K562 (cell line): ENCODE measurements at regions not wholly inside any gene's neighbourhood (a gene's known extent, or its start where the extent isn't known, plus 50 kb on each side); places are given as distances from the start of the nearest gene placed in this dataset.

Experiments used
- BRF1 ChIP-seq: IDR thresholded peaks from 3 replicates; pipeline ENCODE4 v1.6.1; 2011; ENCODE audit warnings: borderline replicate concordance, mild to moderate bottlenecking; ENCODE audit not compliant: insufficient read length; ENCODE audit errors: extremely low read depth
- E2F3 ChIP-seq: fragments of 250-450 bp; sonication (Bioruptor Pico); IDR thresholded peaks from 2 replicates; pipeline ENCODE4 v1.4.0; 2020; ENCODE audit warnings: mild to moderate bottlenecking
- FOXJ3 ChIP-seq: sonication (generic); formaldehyde crosslinking; IDR thresholded peaks from 2 replicates; pipeline ENCODE4 v1.4.0; 2020; ENCODE audit warnings: mild to moderate bottlenecking, missing genetic modification reagents
- HIVEP1 ChIP-seq: fragments of 250-450 bp; sonication (Bioruptor Pico); IDR thresholded peaks from 2 replicates; pipeline ENCODE4 v1.4.0; 2020; ENCODE audit warnings: mild to moderate bottlenecking
- KDM4B ChIP-seq, 2 experiments: fragments of 450-650 bp in 1 of 2; sonication (generic) in 1 of 2; IDR thresholded peaks; 2 replicates each; pipeline ENCODE4 v1.6.1; 2016 to 2017; ENCODE audit warnings: borderline replicate concordance in 2 of 2, antibody characterized with exemption in 1 of 2, low read depth in 1 of 2, mild to moderate bottlenecking in 1 of 2
- MIER1 ChIP-seq: fragments of 450-650 bp; IDR thresholded peaks from 2 replicates; pipeline ENCODE4 v1.6.1; 2016; ENCODE audit warnings: antibody characterized with exemption, mild to moderate bottlenecking, low read depth
- TSC22D4 ChIP-seq: fragments of 450-650 bp; IDR thresholded peaks from 2 replicates; pipeline ENCODE4 v1.6.1; 2016; ENCODE audit warnings: missing genetic modification characterization, missing biosample characterization, control low read depth
- ZNF76 ChIP-seq: fragments of 250-450 bp; sonication (Bioruptor Pico); IDR thresholded peaks from 2 replicates; pipeline ENCODE4 v1.4.0; 2020; ENCODE audit warnings: mild to moderate bottlenecking, moderate library complexity, borderline replicate concordance
- ZNF785 ChIP-seq: fragments of 250-450 bp; sonication (Bioruptor Pico); IDR thresholded peaks from 2 replicates; pipeline ENCODE4 v1.4.0; 2020; ENCODE audit warnings: mild to moderate bottlenecking
- TF ChIP-seq, protein P1 (sequence below): IDR thresholded peaks from 2 replicates; pipeline ENCODE4 v1.6.1; 2011; ENCODE audit warnings: borderline replicate concordance, low read depth, mild to moderate bottlenecking, moderate library complexity, low read length; ENCODE audit not compliant: insufficient read depth, poor library complexity, severe bottlenecking
- TF ChIP-seq, protein P2 (sequence below): fragments of 450-650 bp; formaldehyde crosslinking; IDR thresholded peaks from 2 replicates; pipeline ENCODE4 v1.4.0; 2022; ENCODE audit warnings: mild to moderate bottlenecking, moderate library complexity
- TF ChIP-seq, protein P3 (sequence below): fragments of 250-450 bp; sonication (Bioruptor Pico); IDR thresholded peaks from 2 replicates; pipeline ENCODE4 v1.6.1; 2021; ENCODE audit warnings: mild to moderate bottlenecking
- TF ChIP-seq, protein P4 (sequence below): sonication (generic); formaldehyde crosslinking; IDR thresholded peaks from 2 replicates; pipeline ENCODE4 v1.8.0; 2022; ENCODE audit warnings: missing genetic modification reagents, mild to moderate bottlenecking, moderate library complexity, borderline replicate concordance
- TF ChIP-seq, protein P5 (sequence below): fragments of 200-800 bp; sonication (Bioruptor generic); IDR thresholded peaks from 2 replicates; pipeline ENCODE4 v1.6.1; 2016; ENCODE audit warnings: missing genetic modification characterization, missing compliant biosample characterization

DNA sequence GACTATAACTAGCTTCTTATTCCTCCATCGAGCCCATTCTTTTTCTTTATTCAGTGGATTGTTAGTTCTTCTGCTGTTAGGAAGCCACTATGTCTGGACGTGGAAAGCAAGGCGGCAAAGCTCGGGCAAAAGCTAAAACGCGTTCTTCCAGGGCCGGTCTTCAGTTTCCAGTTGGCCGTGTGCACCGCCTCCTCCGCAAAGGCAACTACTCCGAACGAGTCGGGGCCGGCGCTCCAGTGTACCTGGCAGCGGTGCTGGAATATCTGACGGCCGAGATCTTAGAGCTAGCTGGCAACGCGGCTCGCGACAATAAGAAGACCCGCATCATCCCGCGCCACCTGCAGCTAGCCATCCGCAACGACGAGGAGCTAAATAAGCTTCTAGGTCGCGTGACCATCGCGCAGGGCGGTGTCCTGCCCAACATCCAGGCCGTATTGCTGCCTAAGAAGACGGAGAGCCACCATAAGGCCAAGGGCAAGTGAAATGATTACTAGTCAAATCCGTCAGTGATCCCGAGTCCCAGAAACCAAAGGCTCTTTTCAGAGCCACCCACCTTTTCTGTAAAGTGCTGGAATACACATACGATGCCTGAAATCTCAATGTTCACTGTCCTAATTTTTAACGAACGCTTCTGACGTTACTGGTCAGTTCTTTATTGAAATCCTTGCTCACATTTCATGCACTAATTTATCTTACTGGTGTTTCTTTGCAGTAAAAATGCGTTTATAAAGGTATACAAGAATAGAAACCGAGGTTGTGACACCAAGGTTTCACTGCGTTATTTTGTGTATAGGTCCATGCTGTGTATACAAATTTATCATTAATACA, 129.9 kb downstream of the HFE start (continued):
- TF ChIP-seq, protein P1, sequence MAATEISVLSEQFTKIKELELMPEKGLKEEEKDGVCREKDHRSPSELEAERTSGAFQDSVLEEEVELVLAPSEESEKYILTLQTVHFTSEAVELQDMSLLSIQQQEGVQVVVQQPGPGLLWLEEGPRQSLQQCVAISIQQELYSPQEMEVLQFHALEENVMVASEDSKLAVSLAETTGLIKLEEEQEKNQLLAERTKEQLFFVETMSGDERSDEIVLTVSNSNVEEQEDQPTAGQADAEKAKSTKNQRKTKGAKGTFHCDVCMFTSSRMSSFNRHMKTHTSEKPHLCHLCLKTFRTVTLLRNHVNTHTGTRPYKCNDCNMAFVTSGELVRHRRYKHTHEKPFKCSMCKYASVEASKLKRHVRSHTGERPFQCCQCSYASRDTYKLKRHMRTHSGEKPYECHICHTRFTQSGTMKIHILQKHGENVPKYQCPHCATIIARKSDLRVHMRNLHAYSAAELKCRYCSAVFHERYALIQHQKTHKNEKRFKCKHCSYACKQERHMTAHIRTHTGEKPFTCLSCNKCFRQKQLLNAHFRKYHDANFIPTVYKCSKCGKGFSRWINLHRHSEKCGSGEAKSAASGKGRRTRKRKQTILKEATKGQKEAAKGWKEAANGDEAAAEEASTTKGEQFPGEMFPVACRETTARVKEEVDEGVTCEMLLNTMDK: no peak
- TF ChIP-seq BRF1 (no peak), ZNF76 (CRISPR knock-in tag) (no peak; the same call in 1 of the 2 replicates), FOXJ3 (CRISPR knock-in tag) (no peak), TSC22D4 (tag) (no peak), ZNF785 (no peak), KDM4B (IDR thresholded peaks at IDR 0.05; ENCODE audit: borderline replicate concordance in 2 of 2, low read depth in 1 of 2) (peak in 1 of 2 experiments; percentile 86; a peak in 2 of 4 replicates), E2F3 (CRISPR knock-in tag) (peak; percentile 79), MIER1 (no peak), HIVEP1 (CRISPR knock-in tag) (0 out of 2 replicates have a peak, but pooled peaks have one; percentile 5)
- TF ChIP-seq, protein P2, sequence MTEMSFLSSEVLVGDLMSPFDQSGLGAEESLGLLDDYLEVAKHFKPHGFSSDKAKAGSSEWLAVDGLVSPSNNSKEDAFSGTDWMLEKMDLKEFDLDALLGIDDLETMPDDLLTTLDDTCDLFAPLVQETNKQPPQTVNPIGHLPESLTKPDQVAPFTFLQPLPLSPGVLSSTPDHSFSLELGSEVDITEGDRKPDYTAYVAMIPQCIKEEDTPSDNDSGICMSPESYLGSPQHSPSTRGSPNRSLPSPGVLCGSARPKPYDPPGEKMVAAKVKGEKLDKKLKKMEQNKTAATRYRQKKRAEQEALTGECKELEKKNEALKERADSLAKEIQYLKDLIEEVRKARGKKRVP (CRISPR knock-in tag): 0 out of 2 replicates have a peak, but pooled peaks have one; percentile 17
- TF ChIP-seq, protein P3, sequence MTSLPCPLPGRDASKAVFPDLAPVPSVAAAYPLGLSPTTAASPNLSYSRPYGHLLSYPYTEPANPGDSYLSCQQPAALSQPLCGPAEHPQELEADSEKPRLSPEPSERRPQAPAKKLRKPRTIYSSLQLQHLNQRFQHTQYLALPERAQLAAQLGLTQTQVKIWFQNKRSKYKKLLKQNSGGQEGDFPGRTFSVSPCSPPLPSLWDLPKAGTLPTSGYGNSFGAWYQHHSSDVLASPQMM (CRISPR knock-in tag): no peak
- TF ChIP-seq, protein P4, sequence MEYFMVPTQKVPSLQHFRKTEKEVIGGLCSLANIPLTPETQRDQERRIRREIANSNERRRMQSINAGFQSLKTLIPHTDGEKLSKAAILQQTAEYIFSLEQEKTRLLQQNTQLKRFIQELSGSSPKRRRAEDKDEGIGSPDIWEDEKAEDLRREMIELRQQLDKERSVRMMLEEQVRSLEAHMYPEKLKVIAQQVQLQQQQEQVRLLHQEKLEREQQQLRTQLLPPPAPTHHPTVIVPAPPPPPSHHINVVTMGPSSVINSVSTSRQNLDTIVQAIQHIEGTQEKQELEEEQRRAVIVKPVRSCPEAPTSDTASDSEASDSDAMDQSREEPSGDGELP (CRISPR knock-in tag): peak; percentile 90
- TF ChIP-seq, protein P5, sequence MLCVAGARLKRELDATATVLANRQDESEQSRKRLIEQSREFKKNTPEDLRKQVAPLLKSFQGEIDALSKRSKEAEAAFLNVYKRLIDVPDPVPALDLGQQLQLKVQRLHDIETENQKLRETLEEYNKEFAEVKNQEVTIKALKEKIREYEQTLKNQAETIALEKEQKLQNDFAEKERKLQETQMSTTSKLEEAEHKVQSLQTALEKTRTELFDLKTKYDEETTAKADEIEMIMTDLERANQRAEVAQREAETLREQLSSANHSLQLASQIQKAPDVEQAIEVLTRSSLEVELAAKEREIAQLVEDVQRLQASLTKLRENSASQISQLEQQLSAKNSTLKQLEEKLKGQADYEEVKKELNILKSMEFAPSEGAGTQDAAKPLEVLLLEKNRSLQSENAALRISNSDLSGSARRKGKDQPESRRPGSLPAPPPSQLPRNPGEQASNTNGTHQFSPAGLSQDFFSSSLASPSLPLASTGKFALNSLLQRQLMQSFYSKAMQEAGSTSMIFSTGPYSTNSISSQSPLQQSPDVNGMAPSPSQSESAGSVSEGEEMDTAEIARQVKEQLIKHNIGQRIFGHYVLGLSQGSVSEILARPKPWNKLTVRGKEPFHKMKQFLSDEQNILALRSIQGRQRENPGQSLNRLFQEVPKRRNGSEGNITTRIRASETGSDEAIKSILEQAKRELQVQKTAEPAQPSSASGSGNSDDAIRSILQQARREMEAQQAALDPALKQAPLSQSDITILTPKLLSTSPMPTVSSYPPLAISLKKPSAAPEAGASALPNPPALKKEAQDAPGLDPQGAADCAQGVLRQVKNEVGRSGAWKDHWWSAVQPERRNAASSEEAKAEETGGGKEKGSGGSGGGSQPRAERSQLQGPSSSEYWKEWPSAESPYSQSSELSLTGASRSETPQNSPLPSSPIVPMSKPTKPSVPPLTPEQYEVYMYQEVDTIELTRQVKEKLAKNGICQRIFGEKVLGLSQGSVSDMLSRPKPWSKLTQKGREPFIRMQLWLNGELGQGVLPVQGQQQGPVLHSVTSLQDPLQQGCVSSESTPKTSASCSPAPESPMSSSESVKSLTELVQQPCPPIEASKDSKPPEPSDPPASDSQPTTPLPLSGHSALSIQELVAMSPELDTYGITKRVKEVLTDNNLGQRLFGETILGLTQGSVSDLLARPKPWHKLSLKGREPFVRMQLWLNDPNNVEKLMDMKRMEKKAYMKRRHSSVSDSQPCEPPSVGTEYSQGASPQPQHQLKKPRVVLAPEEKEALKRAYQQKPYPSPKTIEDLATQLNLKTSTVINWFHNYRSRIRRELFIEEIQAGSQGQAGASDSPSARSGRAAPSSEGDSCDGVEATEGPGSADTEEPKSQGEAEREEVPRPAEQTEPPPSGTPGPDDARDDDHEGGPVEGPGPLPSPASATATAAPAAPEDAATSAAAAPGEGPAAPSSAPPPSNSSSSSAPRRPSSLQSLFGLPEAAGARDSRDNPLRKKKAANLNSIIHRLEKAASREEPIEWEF (CRISPR knock-in tag): no peak; the same call in 1 of the 2 replicates
